Skeletal muscle tissue (tissue), 3 donors: ENCODE measurements at regions not wholly inside any gene's neighbourhood (a gene's known extent, or its start where the extent isn't known, plus 50 kb on each side); places are given as distances from the start of the nearest gene placed in this dataset.

Source experiments
- H3K27ac ChIP-seq: one replicate; pipeline ENCODE4 v1.7.0; 2013; ENCODE audit warnings: mild to moderate bottlenecking, low read depth, low read length, inconsistent platforms
- H3K27me3 ChIP-seq, 3 donors: one replicate each; pipeline ENCODE4 v1.7.0; 2013; ENCODE audit warnings: low read length in 3 of 3; ENCODE audit not compliant: control insufficient read depth in 3 of 3, insufficient read depth in 3 of 3
- H3K36me3 ChIP-seq, 3 donors: one replicate each; pipeline ENCODE4 v1.7.0; 2013; ENCODE audit warnings: low read length in 3 of 3; ENCODE audit not compliant: control insufficient read depth in 3 of 3, insufficient read depth in 3 of 3
- H3K4me1 ChIP-seq, 3 donors: one replicate each; pipeline ENCODE4 v1.7.0; 2013; ENCODE audit warnings: low read length in 3 of 3, mild to moderate bottlenecking in 3 of 3; ENCODE audit not compliant: control insufficient read depth in 3 of 3, insufficient read depth in 3 of 3
- H3K4me3 ChIP-seq, 3 donors: one replicate each; pipeline ENCODE4 v1.7.0; 2013; ENCODE audit warnings: low read length in 3 of 3
- H3K9ac ChIP-seq, 3 donors: one replicate each; pipeline ENCODE4 v1.7.0; 2013; ENCODE audit warnings: low read length in 3 of 3, mild to moderate bottlenecking in 3 of 3, moderate library complexity in 2 of 3, low read depth in 1 of 3
- H3K9me3 ChIP-seq, 3 donors: one replicate each; pipeline ENCODE4 v1.7.0; 2013; ENCODE audit warnings: low read length in 3 of 3; ENCODE audit not compliant: control insufficient read depth in 3 of 3
- donor health status: Osteomylitis.

DNA sequence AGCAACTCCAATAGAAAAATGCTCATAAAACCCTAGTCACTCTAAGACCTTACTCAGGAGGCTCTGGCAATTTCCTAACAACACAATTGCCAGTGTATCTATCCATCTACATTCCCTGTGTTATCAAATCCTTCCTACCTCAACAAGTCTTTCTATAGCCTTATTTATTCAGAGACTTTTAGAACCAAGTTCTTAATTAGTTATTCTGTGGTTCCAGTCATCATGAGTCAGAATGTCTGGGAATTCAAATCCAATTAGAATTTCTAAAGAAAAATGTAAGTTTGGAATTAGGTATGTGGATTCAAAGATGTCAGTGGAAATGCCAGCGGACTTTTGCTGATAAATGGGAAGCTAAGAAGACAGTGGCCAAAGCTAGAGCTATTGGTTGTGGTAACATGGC, 302.6 kb upstream of the C1orf87 start:
- no peaks in the 10 kb centered on the region for H3K9me3 ChIP-seq
- no peaks in the 10 kb centered on the region for H3K27me3 ChIP-seq
- H3K27ac ChIP-seq: no peak overlapping the region
- no peaks in the 10 kb centered on the region for H3K36me3 ChIP-seq
- no peaks in the 10 kb centered on the region for H3K4me1 ChIP-seq
- no peak overlapping the region for H3K4me3 ChIP-seq
- no peak overlapping the region for H3K9ac ChIP-seq

DNA sequence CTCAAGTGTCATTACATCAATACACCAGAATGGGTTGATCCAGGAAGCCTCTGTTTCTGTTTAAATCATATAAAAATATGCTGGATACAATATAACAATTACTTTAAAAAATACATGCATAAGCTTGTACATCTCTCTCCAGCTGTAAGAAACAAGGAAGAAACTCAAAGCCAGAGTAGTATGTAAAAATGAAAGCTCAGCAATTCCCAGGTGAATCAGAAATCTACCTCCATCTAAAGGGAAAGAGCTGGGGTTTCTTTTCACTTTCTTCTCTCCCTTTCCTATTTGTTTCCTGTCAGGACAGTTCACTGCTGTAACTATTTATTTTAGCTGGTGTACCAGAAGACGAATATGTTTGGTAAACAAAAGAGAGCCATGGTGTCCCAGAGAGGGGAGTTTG, 301.0 kb upstream of the C1orf87 start:
- Histone ChIP-seq H3K4me1 (no peaks in the 10 kb centered on the region), H3K9ac (no peak overlapping the region), H3K36me3 (no peaks in the 10 kb centered on the region), H3K27me3 (no peaks in the 10 kb centered on the region), H3K4me3 (no peak overlapping the region), H3K9me3 (no peaks in the 10 kb centered on the region), H3K27ac (no peak overlapping the region)

DNA sequence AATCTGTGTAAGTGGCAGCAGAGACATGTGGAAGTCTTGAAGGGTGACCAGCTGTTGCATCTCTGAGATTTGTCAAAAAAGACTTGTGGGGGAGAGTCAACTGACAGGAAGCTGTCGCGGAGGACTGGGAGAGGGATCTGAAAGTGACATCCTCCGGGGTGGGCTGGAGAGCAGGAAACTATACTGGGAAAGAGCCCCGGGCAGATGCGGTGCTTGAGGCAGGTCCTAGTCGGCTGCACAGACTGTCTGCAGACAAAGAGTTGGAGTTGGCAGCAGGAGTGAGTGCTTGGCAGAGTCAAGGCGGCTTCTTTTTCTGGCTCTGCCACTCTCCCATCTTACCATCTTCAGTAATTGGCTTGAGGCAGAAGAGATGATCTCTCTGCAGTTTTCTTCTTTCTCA, 294.0 kb upstream of the C1orf87 start:
- peaks cover 0 to 4% (median 0%) of the 10 kb centered on the region in 3 donors for H3K27me3 ChIP-seq
- H3K4me1 ChIP-seq: peaks cover 0 to 2% (median 0%) of the 10 kb centered on the region in 3 donors
- no peaks in the 10 kb centered on the region for H3K36me3 ChIP-seq
- no peak overlapping the region for H3K27ac ChIP-seq
- no peak overlapping the region for H3K4me3 ChIP-seq
- no peak overlapping the region for H3K9ac ChIP-seq
- no peaks in the 10 kb centered on the region for H3K9me3 ChIP-seq

DNA sequence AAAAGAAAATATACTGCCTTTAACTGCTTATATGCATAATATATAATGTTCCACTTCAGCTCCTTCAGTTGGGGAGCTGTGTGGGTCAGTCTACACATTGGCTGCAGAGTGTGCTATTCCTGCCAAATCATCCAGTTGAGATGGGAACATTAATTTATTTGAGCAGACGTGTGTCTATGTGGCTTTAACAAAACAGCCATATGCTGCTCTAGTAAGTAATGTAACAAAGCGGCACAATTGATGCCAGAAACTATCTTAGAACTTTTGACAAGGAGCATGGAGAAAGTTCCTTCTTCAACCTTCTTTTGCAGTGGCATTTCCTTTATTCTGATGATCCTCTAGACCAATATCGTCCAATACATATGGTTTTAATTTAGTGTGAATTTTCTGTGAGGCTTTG, 285.9 kb upstream of the C1orf87 start:
- no peak overlapping the region for H3K27ac ChIP-seq
- no peaks in the 10 kb centered on the region for H3K27me3 ChIP-seq
- H3K4me1 ChIP-seq: no peaks in the 10 kb centered on the region
- no peaks in the 10 kb centered on the region for H3K36me3 ChIP-seq
- no peaks in the 10 kb centered on the region for H3K9me3 ChIP-seq
- no peak overlapping the region for H3K9ac ChIP-seq
- no peak overlapping the region for H3K4me3 ChIP-seq

DNA sequence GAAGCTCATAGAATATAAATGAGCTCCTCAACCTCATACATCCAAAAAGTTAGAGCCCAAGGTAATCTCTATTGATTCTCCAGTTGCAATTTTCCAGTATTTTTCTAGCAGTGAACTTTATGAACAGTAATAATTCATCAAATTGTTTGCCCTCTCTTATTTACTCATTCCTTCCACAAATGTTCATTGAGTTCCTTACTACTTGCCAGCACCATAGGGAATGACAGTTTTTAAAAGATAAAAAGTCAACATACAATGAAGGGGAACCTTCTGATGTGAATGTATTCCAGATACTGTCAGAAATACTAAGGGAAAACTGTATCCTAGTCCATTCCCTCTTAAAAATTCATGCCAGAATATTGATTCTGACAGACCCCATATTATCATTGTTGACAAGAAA, 277.0 kb upstream of the C1orf87 start:
- H3K4me3 ChIP-seq: no peak overlapping the region
- no peaks in the 10 kb centered on the region for H3K36me3 ChIP-seq
- no peaks in the 10 kb centered on the region for H3K27me3 ChIP-seq
- no peaks in the 10 kb centered on the region for H3K4me1 ChIP-seq
- H3K9ac ChIP-seq: no peak overlapping the region
- no peak overlapping the region for H3K27ac ChIP-seq
- no peaks in the 10 kb centered on the region for H3K9me3 ChIP-seq

DNA sequence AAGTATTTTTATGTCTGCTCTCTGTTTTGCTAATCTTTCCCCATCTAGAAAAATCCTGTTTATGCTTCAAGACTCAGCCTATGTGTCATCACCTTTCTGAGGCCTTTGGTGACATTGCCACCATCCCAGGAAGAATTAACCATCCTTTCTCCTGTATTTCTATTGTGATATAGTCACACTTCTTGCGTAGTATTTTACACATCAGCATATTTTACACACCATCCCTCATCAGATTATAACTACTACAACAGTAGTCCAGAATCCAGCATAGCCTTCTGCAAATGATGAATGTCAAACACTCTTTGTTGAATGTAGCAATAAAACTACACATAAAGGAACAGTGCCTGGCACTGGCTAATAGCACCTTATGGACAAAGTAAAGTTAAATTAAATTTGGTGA, 275.3 kb upstream of the C1orf87 start:
- no peaks in the 10 kb centered on the region for H3K27me3 ChIP-seq
- no peak overlapping the region for H3K9ac ChIP-seq
- no peaks in the 10 kb centered on the region for H3K4me1 ChIP-seq
- no peaks in the 10 kb centered on the region for H3K9me3 ChIP-seq
- H3K27ac ChIP-seq: no peak overlapping the region
- H3K36me3 ChIP-seq: no peaks in the 10 kb centered on the region
- no peak overlapping the region for H3K4me3 ChIP-seq

DNA sequence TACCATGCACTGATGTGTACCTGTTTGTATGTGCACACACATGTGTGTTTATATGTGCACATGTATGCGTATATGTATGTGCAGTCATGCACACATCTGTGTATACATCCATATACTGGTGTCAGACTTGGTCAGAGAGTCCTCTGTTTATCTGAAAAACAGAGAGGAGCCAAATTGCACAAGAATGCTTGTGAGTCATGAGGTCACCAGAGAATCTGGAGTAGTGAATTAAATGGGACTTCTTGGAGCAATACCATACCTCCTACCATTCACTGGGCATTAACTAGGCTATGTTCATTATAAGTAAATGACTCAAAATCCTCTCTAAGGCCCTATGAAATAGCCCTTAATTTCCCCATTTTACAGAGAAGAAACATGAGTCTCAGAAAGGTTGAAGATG, 272.1 kb upstream of the C1orf87 start:
- H3K4me3 ChIP-seq: no peak overlapping the region
- no peak overlapping the region for H3K27ac ChIP-seq
- no peaks in the 10 kb centered on the region for H3K27me3 ChIP-seq
- H3K4me1 ChIP-seq: no peaks in the 10 kb centered on the region
- no peaks in the 10 kb centered on the region for H3K9me3 ChIP-seq
- no peak overlapping the region for H3K9ac ChIP-seq
- H3K36me3 ChIP-seq: no peaks in the 10 kb centered on the region

DNA sequence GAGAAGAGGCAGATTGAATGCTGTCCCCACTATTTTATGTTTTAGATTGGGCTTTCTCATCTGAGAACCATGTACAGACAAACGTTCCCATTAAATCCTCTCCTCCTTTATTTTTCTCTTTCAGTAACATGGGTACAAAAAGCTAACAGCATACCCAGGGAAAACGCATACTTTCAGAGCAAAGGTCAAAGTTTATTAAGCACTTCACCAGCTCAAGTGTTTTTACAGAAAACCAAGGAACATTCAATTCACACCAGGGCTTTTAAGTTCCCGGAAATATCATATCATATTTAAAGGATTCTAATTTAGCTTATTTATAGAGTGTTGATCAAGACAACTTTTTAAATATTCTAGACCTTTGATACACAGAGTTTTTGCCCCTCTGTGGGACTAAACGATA, 271.5 kb upstream of the C1orf87 start:
- H3K36me3 ChIP-seq: no peaks in the 10 kb centered on the region
- no peaks in the 10 kb centered on the region for H3K4me1 ChIP-seq
- no peak overlapping the region for H3K4me3 ChIP-seq
- H3K9ac ChIP-seq: no peak overlapping the region
- no peaks in the 10 kb centered on the region for H3K27me3 ChIP-seq
- H3K9me3 ChIP-seq: no peaks in the 10 kb centered on the region
- H3K27ac ChIP-seq: no peak overlapping the region

DNA sequence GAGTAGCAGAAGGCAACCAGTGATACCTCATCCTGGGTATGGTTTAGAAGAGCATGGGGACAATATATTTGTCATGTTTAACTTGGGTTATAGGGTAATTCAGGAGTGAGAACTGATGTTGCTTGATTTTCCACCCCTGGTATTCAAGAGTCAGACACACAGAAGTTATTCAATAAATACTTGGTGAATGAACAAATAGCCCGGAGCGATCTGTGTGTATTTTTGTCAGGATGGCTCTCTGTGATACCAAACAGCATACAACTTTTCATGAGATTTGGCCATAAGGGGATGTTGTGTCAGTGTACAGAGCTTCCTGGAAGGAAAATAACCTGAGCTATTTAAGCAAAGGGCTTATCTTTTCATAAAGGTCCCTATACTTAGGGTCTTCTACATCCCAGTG, 270.2 kb upstream of the C1orf87 start:
- H3K4me1 ChIP-seq: no peaks in the 10 kb centered on the region
- H3K9me3 ChIP-seq: no peaks in the 10 kb centered on the region
- H3K27ac ChIP-seq: no peak overlapping the region
- no peak overlapping the region for H3K9ac ChIP-seq
- no peaks in the 10 kb centered on the region for H3K27me3 ChIP-seq
- no peak overlapping the region for H3K4me3 ChIP-seq
- no peaks in the 10 kb centered on the region for H3K36me3 ChIP-seq

DNA sequence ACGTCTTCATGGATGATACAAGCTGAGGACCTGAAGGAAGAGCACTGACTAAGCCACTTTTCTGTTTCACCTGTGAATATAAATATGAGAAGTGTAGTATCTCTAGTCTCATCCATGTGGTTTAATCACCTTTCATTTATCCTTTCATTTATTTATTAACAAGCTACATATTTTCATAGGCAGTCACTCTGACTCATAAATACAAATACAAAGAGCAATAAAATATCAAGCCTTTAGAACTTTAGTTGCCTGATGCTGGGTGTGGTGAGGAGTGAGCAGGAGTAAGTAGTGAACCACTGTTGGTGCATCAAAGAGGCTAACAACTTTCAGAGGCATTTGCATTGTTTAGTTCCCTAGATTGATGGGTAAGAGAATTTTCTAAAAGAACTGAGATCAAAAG, 269.0 kb upstream of the C1orf87 start:
- H3K27ac ChIP-seq: no peak overlapping the region

DNA sequence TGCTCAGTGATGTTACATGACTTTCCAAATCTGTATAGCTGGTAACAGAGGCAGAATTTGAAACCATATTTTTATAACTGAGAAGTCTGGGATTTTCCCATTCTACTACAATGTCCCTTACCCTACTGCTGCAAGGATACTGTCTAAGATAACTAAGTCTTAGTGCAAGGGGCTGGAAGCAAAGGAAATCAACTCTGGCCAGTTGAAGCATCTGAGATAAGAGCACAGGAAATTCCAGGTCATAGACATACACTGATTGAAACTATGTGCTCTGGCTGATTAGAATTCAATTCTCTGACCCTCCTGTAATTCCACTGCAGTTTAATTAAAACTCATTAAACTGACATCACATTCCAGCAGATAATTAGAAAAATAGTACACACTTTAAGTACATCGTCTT, 267.7 kb upstream of the C1orf87 start:
- H3K9me3 ChIP-seq: no peaks in the 10 kb centered on the region
- H3K36me3 ChIP-seq: no peaks in the 10 kb centered on the region
- no peak overlapping the region for H3K9ac ChIP-seq
- H3K27me3 ChIP-seq: no peaks in the 10 kb centered on the region
- no peaks in the 10 kb centered on the region for H3K4me1 ChIP-seq
- no peak overlapping the region for H3K27ac ChIP-seq
- H3K4me3 ChIP-seq: no peak overlapping the region

More for the DNA sequence above, 269.0 kb upstream of the C1orf87 start:
- Histone ChIP-seq H3K27me3 (no peaks in the 10 kb centered on the region), H3K9me3 (no peaks in the 10 kb centered on the region), H3K36me3 (no peaks in the 10 kb centered on the region), H3K9ac (no peak overlapping the region), H3K4me3 (no peak overlapping the region), H3K4me1 (no peaks in the 10 kb centered on the region)
